ENCODE measurements at regions not wholly inside any gene's neighbourhood (a gene's known extent, or its start where the extent isn't known, plus 50 kb on each side); places are given as distances from the start of the nearest gene placed in this dataset.

DNA sequence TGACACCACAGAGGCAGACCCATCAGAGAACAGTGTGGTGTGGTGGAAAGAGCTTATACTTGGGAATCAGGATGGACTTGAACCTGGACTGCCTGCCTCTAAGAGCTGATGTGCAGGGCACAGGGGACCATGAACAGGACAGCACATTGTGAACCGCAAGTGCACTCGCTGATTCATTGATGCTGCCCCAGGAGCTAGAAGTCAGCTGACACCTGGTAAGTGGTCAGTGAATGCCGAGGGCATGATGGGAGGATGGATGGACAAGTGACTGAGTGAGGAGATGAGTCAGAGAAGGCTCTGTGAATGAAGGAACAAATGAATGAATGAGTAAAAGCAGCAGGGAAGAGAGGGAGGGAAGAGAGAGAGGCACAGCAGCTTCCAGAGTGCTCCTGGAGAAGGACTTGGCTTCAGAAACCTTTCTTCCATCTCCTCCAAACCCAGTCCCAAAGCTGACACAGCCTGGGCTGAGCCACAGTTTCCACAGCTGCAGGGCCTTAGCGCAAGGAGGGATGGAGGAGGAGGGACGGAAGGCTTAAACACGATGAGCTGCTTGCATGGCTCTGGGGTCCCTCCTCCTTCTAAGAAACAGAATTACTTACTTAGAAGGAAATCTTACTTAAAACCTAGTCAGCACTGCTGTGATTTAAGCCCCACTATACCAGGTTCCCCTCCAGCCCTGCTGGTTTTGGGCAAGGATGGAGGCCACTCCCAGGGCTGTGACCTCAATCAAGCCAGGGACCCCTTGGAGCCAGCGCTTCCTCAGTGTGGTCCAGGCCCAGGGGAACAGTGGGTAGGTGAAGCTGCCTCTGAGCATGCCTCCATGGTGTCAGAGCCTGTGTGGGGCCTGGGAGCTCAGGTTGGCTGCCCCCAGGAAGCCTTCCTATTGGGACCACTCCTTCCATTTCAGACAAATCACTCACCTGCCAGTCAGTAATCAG lies 184.6 kb downstream of the TMEM132E start:
- H3K27ac ChIP-seq (ENCODE audit: low read depth in 1 of 2, low read length in 2 of 2) = no peak overlapping the region
- H3K9me3 Mint-ChIP-seq = no peaks in the 10 kb centered on the region
- no peaks in the 10 kb centered on the region for H3K4me1 ChIP-seq (ENCODE audit: control insufficient read depth in 1 of 2, insufficient read depth in 2 of 2, low read length in 2 of 2)
- no peak overlapping the region for H3K9ac ChIP-seq (ENCODE audit: insufficient read depth, low read length, poor library complexity, severe bottlenecking)
- no peaks in the 10 kb centered on the region for H3K36me3 ChIP-seq (replicated peaks in 1 of 2; ENCODE audit: control insufficient read depth in 1 of 2, insufficient read depth in 2 of 2, low read length in 2 of 2)
- H3K36me3 Mint-ChIP-seq = no peaks in the 10 kb centered on the region
- no peak overlapping the region for H3K4me3 Mint-ChIP-seq
- no peaks in the 10 kb centered on the region for H3K9me3 ChIP-seq (replicated peaks in 1 of 2; ENCODE audit: control insufficient read depth in 1 of 2, insufficient read depth in 1 of 2, low read length in 2 of 2)
- H3K4me3 ChIP-seq (replicated peaks in 1 of 3; ENCODE audit: low read depth in 2 of 3, low read length in 3 of 3) = no peak overlapping the region
- H3K79me2 ChIP-seq (ENCODE audit: insufficient read depth, low read length) = no peaks in the 10 kb centered on the region
- TF ChIP-seq, protein P1, sequence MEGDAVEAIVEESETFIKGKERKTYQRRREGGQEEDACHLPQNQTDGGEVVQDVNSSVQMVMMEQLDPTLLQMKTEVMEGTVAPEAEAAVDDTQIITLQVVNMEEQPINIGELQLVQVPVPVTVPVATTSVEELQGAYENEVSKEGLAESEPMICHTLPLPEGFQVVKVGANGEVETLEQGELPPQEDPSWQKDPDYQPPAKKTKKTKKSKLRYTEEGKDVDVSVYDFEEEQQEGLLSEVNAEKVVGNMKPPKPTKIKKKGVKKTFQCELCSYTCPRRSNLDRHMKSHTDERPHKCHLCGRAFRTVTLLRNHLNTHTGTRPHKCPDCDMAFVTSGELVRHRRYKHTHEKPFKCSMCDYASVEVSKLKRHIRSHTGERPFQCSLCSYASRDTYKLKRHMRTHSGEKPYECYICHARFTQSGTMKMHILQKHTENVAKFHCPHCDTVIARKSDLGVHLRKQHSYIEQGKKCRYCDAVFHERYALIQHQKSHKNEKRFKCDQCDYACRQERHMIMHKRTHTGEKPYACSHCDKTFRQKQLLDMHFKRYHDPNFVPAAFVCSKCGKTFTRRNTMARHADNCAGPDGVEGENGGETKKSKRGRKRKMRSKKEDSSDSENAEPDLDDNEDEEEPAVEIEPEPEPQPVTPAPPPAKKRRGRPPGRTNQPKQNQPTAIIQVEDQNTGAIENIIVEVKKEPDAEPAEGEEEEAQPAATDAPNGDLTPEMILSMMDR (IDR thresholded peaks at IDR 0.05) = no peak
- WGBS (ENCODE audit: insufficient coverage) = 93% methylated on average over 4 of the region's 7 CpGs
- H3K27me3 Mint-ChIP-seq (ENCODE audit: low read depth in 3 of 3) = peaks cover 3 to 7% (median 3%) of the 10 kb centered on the region in 3 donors
- no peaks in the 10 kb centered on the region for H3K4me1 Mint-ChIP-seq
- no peaks in the 10 kb centered on the region for H4K20me1 ChIP-seq (ENCODE audit: insufficient read depth, low read length)
- H2AFZ ChIP-seq (ENCODE audit: insufficient read depth, low read depth, low read length, poor library complexity, severe bottlenecking) = no peak overlapping the region
- no peaks in the 10 kb centered on the region for H3K27me3 ChIP-seq (ENCODE audit: control insufficient read depth in 2 of 2, insufficient read depth in 2 of 2, low read length in 2 of 2)
- H3K4me2 ChIP-seq (replicated peaks; ENCODE audit: extremely low read depth, low read length, poor library complexity, severe bottlenecking) = no peak overlapping the region
- no peak for DNase-seq
- intact Hi-C loops (cut with micrococcal nuclease) = no loop called here
- no peak overlapping the region for H3K27ac Mint-ChIP-seq

DNA sequence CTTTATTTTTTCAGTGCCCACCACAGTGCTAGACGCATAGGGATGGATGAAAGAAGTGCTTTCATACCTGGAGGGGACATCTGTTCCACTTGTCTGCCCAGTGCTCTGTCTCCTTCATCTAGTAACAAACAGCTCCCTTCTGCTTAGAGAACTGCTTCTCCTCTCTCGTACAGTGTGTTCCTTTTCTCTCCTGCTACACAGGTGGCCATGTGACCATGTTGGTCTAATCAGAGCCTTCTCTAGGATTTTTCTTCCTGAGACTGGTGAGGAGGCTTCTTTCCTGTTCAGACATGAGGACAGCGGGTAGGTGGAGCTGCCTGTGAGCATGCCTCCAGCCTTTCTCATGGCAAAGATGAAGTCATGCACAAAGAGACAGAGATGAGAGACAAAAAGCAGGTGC lies 182.7 kb downstream of the TMEM132E start:
- TF ChIP-seq, protein P1 (IDR thresholded peaks at IDR 0.05) = no peak
- H3K4me3 Mint-ChIP-seq = no peak overlapping the region
- no peaks in the 10 kb centered on the region for H3K79me2 ChIP-seq (ENCODE audit: insufficient read depth, low read length)
- no peak overlapping the region for H3K27ac Mint-ChIP-seq
- H3K4me1 Mint-ChIP-seq = no peaks in the 10 kb centered on the region
- WGBS (ENCODE audit: insufficient coverage) = 80% methylated on average over 1 of the region's 3 CpGs
- peaks cover 3 to 5% (median 3%) of the 10 kb centered on the region in 3 donors for H3K27me3 Mint-ChIP-seq (ENCODE audit: low read depth in 3 of 3)
- no peaks in the 10 kb centered on the region for H3K4me1 ChIP-seq (ENCODE audit: control insufficient read depth in 1 of 2, insufficient read depth in 2 of 2, low read length in 2 of 2)
- H3K4me3 ChIP-seq (replicated peaks in 1 of 3; ENCODE audit: low read depth in 2 of 3, low read length in 3 of 3) = no peak overlapping the region
- H2AFZ ChIP-seq (ENCODE audit: insufficient read depth, low read depth, low read length, poor library complexity, severe bottlenecking) = no peak overlapping the region
- no peaks in the 10 kb centered on the region for H3K36me3 ChIP-seq (replicated peaks in 1 of 2; ENCODE audit: control insufficient read depth in 1 of 2, insufficient read depth in 2 of 2, low read length in 2 of 2)
- no peaks in the 10 kb centered on the region for H3K36me3 Mint-ChIP-seq
- H3K9ac ChIP-seq (ENCODE audit: insufficient read depth, low read length, poor library complexity, severe bottlenecking) = no peak overlapping the region
- H4K20me1 ChIP-seq (ENCODE audit: insufficient read depth, low read length) = no peaks in the 10 kb centered on the region
- no peaks in the 10 kb centered on the region for H3K27me3 ChIP-seq (ENCODE audit: control insufficient read depth in 2 of 2, insufficient read depth in 2 of 2, low read length in 2 of 2)
- intact Hi-C loops (cut with micrococcal nuclease) = no loop called here
- H3K9me3 Mint-ChIP-seq = no peaks in the 10 kb centered on the region
- no peak overlapping the region for H3K27ac ChIP-seq (ENCODE audit: low read depth in 1 of 2, low read length in 2 of 2)
- no peak overlapping the region for H3K4me2 ChIP-seq (replicated peaks; ENCODE audit: extremely low read depth, low read length, poor library complexity, severe bottlenecking)
- H3K9me3 ChIP-seq (replicated peaks in 1 of 2; ENCODE audit: control insufficient read depth in 1 of 2, insufficient read depth in 1 of 2, low read length in 2 of 2) = no peaks in the 10 kb centered on the region
- no peak for DNase-seq
